ENCODE measurements at regions not wholly inside any gene's neighbourhood (a gene's known extent, or its start where the extent isn't known, plus 50 kb on each side); places are given as distances from the start of the nearest gene placed in this dataset.
A peak's percentile ranks its signal among the peaks of the same experiment; 100 is the strongest.
"Not testable (repeated sequence)": the region's sequence is repeated elsewhere in the genome, so short reads cannot be mapped to it uniquely, and the experiment has no call there.

DNA sequence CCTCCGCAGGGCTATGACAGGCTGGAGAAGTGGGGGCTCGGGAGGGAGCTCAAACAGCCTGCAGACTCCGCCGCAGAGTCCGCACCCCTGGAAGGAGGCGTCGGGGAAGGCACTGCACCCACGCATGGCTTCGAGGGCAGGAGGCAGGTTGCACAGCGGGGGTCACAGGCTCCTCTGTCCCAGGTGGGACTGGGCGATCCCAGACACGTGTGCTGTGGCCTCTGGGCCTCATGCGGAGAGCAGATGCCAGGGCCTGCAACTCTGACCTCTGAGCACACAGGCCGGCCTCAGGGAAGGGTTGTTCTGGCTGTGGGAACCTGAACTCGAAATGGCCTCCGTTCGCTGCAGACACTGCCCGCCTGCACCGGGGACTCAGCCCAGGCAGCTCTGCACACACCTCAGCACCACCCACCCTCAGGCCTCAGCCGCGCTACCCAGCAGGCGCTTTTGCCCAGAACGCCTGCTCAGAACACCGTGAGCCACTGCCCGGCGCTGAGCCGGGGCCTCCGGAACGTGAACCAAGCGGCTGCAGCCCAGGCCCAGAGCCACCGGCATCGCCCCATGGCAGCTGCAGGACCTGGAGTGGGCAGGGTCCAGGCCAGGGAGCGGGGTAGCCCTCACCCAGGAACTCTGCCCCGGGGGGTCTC is 71.8 kb upstream of the ADGRA1 start:
- no peak overlapping the region for H3K27ac ChIP-seq
- no peak for DNase-seq (ENCODE audit: low spot score)
- H3K4me3 ChIP-seq: no peak overlapping the region
- TF ChIP-seq, protein P1, sequence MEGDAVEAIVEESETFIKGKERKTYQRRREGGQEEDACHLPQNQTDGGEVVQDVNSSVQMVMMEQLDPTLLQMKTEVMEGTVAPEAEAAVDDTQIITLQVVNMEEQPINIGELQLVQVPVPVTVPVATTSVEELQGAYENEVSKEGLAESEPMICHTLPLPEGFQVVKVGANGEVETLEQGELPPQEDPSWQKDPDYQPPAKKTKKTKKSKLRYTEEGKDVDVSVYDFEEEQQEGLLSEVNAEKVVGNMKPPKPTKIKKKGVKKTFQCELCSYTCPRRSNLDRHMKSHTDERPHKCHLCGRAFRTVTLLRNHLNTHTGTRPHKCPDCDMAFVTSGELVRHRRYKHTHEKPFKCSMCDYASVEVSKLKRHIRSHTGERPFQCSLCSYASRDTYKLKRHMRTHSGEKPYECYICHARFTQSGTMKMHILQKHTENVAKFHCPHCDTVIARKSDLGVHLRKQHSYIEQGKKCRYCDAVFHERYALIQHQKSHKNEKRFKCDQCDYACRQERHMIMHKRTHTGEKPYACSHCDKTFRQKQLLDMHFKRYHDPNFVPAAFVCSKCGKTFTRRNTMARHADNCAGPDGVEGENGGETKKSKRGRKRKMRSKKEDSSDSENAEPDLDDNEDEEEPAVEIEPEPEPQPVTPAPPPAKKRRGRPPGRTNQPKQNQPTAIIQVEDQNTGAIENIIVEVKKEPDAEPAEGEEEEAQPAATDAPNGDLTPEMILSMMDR (IDR thresholded peaks at IDR 0.05): no peak

GRCh38 chr10:133015321-133015720 is 72.4 kb upstream of the ADGRA1 start:
- TF ChIP-seq, protein P1 (IDR thresholded peaks at IDR 0.05): no peak
- H3K4me3 ChIP-seq: no peak overlapping the region
- H3K27ac ChIP-seq: no peak overlapping the region
- DNase-seq (ENCODE audit: low spot score): no peak

DNA sequence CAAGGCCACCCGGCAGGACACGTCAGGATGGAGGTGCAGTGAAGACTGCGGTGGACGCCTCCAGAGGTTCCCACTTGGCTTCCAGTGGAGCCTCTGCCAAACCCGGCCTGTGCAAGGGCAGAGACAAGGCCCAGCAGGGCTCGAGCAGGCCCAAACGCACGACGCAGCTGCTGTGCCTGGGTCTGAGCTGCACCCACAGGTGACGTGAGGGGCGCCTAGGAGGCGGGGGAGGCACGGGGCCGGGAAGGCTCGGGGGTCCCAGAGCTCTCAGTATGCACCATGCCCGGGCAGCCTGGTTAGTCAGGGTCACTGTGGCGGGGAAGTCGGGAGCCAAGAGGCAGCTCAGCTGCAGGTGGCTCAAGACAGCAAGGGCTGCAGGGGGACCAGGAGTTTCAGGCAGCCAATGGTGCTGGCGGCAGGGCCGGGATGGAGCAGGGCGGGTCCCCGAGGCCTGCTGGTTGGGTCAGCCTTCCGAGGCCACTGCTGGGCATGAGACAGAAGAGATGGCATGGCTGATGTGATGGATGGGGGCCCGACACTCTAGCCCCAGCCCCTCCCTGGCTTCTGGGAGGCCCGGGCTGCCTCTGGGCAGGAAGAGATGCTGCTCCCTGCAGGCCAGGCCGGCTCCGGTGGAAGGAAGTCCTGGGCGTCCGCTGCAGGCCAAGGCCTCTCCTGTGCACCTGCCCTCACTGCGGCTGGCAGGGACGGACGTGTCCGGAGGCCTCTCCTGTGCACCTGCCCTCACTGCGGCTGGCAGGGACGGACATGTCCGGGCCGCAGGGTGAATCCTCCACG is 72.2 kb upstream of the CFAP46 start:
- DNase-seq (ENCODE audit: low spot score): no peak
- TF ChIP-seq, protein P1 (IDR thresholded peaks at IDR 0.05): no peak
- Histone ChIP-seq H3K4me3 (no peak overlapping the region), H3K27ac (no peak overlapping the region)

DNA sequence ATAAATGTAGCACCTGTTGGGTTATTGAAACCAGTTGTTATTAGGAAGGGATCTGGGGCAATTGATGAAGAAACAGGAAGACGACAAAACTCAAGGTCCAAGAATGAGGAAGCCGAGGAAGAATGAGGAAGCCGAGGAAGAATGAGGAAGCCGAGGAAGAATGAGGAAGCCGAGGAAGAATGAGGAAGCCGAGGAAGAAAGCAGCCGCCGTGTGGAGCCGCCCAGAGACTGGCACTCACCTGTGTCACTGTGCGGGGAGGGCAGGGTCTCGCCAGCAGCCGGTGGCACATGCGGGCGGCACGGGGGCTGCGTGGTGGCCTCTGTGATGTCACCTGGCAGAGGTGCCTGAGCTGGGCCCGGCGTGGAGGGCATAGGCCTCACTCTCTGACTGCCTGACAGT is 71.1 kb upstream of the CFAP46 start:
- no peak overlapping the region for H3K4me3 ChIP-seq
- no peak for DNase-seq (ENCODE audit: low spot score)
- TF ChIP-seq, protein P1 (IDR thresholded peaks at IDR 0.05): no peak
- H3K27ac ChIP-seq: peak overlapping the region in 1 of 2 donors; percentile 55

GRCh38 chr10:133012573-133013359 is 70.4 kb upstream of the CFAP46 start:
- no peak for DNase-seq (ENCODE audit: low spot score)
- Histone ChIP-seq H3K4me3 (no peak overlapping the region), H3K27ac (peak overlapping the region in 1 of 2 donors; percentile 55)
- TF ChIP-seq, protein P1 (IDR thresholded peaks at IDR 0.05): no peak

- DNase-seq (ENCODE audit: low spot score): no peak
- H3K27ac ChIP-seq: no peak overlapping the region
- H3K4me3 ChIP-seq: no peak overlapping the region
- TF ChIP-seq, protein P1 (IDR thresholded peaks at IDR 0.05): no peak
These were observed 69.5 kb upstream of the CFAP46 start for GRCh38 chr10:133011882-133012281.

- not testable (repeated sequence) for DNase-seq (ENCODE audit: low spot score); H3K27ac ChIP-seq; H3K4me3 ChIP-seq
These were observed 69.0 kb upstream of the CFAP46 start for GRCh38 chr10:133011393-133011792.

DNA sequence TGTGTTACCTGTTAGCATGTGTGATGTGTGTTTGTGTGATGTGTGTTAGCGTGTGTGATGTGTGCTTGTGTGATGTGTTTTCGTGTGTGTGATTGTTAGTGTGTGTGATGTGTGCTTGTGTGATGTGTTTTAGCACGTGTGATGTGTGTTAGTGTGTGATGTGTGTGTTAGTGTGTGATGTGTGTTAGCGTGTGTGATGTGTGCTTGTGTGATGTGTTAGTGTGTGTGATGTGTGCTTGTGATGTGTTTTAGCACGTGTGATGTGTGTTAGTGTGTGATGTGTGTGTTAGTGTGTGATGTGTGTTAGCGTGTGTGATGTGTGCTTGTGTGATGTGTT is 68.4 kb upstream of the CFAP46 start:
- DNase-seq (ENCODE audit: low spot score); H3K4me3 ChIP-seq; H3K27ac ChIP-seq: not testable (repeated sequence)

Data from coronary artery (tissue), 2 donors.